Stimulated activated CD8-positive, alpha-beta memory T cell treated with anti-CD3 and anti-CD28 coated beads, Interleukin-12 subunit alpha, Interleukin-12 subunit beta, amount 100 ng/mL, for 24 hours (primary cell): ENCODE measurements at regions not wholly inside any gene's neighbourhood (a gene's known extent, or its start where the extent isn't known, plus 50 kb on each side); places are given as distances from the start of the nearest gene placed in this dataset.

Source experiments
- DNase-seq: peaks from one replicate; pipeline ENCODE4 v3.0.0-alpha.2; 2020; ENCODE audit errors: extremely low read depth

- no peak for DNase-seq
Measured at GRCh38 chr21:27145134-27145798, 178.4 kb upstream of the ADAMTS5 start.

- DNase-seq: no peak
Measured at GRCh38 chr21:27143476-27143875, 176.6 kb upstream of the ADAMTS5 start.

GRCh38 chr21:27139526-27139925, 172.6 kb upstream of the ADAMTS5 start:
- no peak for DNase-seq

GRCh38 chr21:27134516-27134915, 167.6 kb upstream of the ADAMTS5 start:
- no peak for DNase-seq

GRCh38 chr21:27132266-27132665, 165.4 kb upstream of the ADAMTS5 start:
- no peak for DNase-seq

- no peak for DNase-seq
Measured at GRCh38 chr21:27130154-27130553, 163.3 kb upstream of the ADAMTS5 start.

- DNase-seq: no peak
Measured at GRCh38 chr21:27129694-27130093, 162.8 kb upstream of the ADAMTS5 start.

GRCh38 chr21:27129215-27129614, 162.3 kb upstream of the ADAMTS5 start:
- DNase-seq: no peak

- no peak for DNase-seq
Measured at GRCh38 chr21:27126140-27126539, 159.3 kb upstream of the ADAMTS5 start.

- no peak for DNase-seq
Measured at GRCh38 chr21:27122686-27123085, 155.8 kb upstream of the ADAMTS5 start.

GRCh38 chr21:27114111-27114510, 147.2 kb upstream of the ADAMTS5 start:
- DNase-seq: no peak

GRCh38 chr21:27112186-27112585, 145.3 kb upstream of the ADAMTS5 start:
- no peak for DNase-seq

- no peak for DNase-seq
Measured at GRCh38 chr21:27110956-27111355, 144.1 kb upstream of the ADAMTS5 start.

- DNase-seq: no peak
Measured at GRCh38 chr21:27108701-27109100, 141.8 kb upstream of the ADAMTS5 start.

- DNase-seq: no peak
Measured at GRCh38 chr21:27108228-27108627, 141.3 kb upstream of the ADAMTS5 start.

- DNase-seq: no peak
Measured at GRCh38 chr21:27104846-27105431, 138.1 kb upstream of the ADAMTS5 start.

- DNase-seq: no peak
Measured at GRCh38 chr21:27103768-27104167, 136.9 kb upstream of the ADAMTS5 start.

- DNase-seq: no peak
Measured at GRCh38 chr21:27101523-27101922, 134.6 kb upstream of the ADAMTS5 start.

- DNase-seq: no peak
Measured at GRCh38 chr21:27094184-27094948, 127.5 kb upstream of the ADAMTS5 start.

GRCh38 chr21:27086630-27087029, 119.7 kb upstream of the ADAMTS5 start:
- no peak for DNase-seq

- no peak for DNase-seq
Measured at GRCh38 chr21:27086186-27086585, 119.3 kb upstream of the ADAMTS5 start.

GRCh38 chr21:27085387-27085786, 118.5 kb upstream of the ADAMTS5 start:
- DNase-seq: no peak

GRCh38 chr21:27083144-27083543, 116.3 kb upstream of the ADAMTS5 start:
- DNase-seq: no peak
